OCI-LY3 (cell line): ENCODE measurements at regions not wholly inside any gene's neighbourhood (a gene's known extent, or its start where the extent isn't known, plus 50 kb on each side); places are given as distances from the start of the nearest gene placed in this dataset.

Source experiments
- H2AFZ ChIP-seq: fragments of 200-600, 300-600 bp; shearing (Covaris generic); 2 replicates; pipeline ENCODE4 v1.6.0; 2014; ENCODE audit warnings: antibody characterized with exemption, low read depth, low read length
- H3K27ac ChIP-seq: fragments of 200-600, 300-600 bp; sonication (generic); 2 replicates; pipeline ENCODE4 v1.5.1; 2014; ENCODE audit warnings: mild to moderate bottlenecking, low read length, moderate library complexity, mixed read lengths
- H3K27me3 ChIP-seq: fragments of 200-600, 300-600 bp; sonication (generic); 2 replicates; pipeline ENCODE4 v1.6.1; 2014; ENCODE audit warnings: low read depth, low read length, mixed read lengths
- H3K36me3 ChIP-seq: fragments of 200-600, 300-600 bp; sonication (generic); replicated peaks from 2 replicates; pipeline ENCODE3; 2014; ENCODE audit warnings: low read depth, low read length, mixed read lengths
- H3K4me1 ChIP-seq: fragments of 300-600, 200-600 bp; sonication (generic); 2 replicates; pipeline ENCODE4 v1.6.1; 2014; ENCODE audit warnings: low read length, mixed read lengths
- H3K4me2 ChIP-seq: fragments of 200-600, 300-600 bp; sonication (generic); 2 replicates; pipeline ENCODE4 v1.6.1; 2014; ENCODE audit warnings: low read length, mixed read lengths
- H3K4me3 ChIP-seq: fragments of 300-600, 200-600 bp; sonication (generic); 2 replicates; pipeline ENCODE4 v1.5.1; 2014; ENCODE audit warnings: antibody characterized with exemption, mild to moderate bottlenecking, low read length, moderate library complexity
- H3K79me2 ChIP-seq: fragments of 300-600, 200-600 bp; shearing (Covaris generic); 2 replicates; pipeline ENCODE4 v1.6.1; 2014; ENCODE audit warnings: mild to moderate bottlenecking, low read length, mixed read lengths
- H3K9ac ChIP-seq: fragments of 300-600, 200-600 bp; shearing (Covaris generic); 2 replicates; pipeline ENCODE4 v1.6.0; 2014; ENCODE audit warnings: mild to moderate bottlenecking, low read length, moderate library complexity
- H3K9me3 ChIP-seq: fragments of 200-600, 300-600 bp; shearing (Covaris generic); 2 replicates; pipeline ENCODE4 v1.6.1; 2014; ENCODE audit warnings: low read length, mixed read lengths; ENCODE audit not compliant: insufficient read depth
- H4K20me1 ChIP-seq: fragments of 200-600, 300-600 bp; sonication (generic); 2 replicates; pipeline ENCODE4 v1.6.1; 2016; ENCODE audit warnings: low read length, mixed read lengths; ENCODE audit not compliant: insufficient read depth
- EZH2phosphoT487 ChIP-seq: fragments of 200-600 bp; shearing (Covaris generic); IDR thresholded peaks from 2 replicates; pipeline ENCODE4 v1.6.1; 2018; ENCODE audit warnings: antibody characterized with exemption, mixed run types, low read depth
- TF ChIP-seq, protein P1 (sequence below): fragments of 200-600, 300-600 bp; sonication (generic); IDR thresholded peaks from 2 replicates; pipeline ENCODE4 v1.5.1; 2014; ENCODE audit warnings: antibody characterized with exemption, low read length, low read depth

DNA sequence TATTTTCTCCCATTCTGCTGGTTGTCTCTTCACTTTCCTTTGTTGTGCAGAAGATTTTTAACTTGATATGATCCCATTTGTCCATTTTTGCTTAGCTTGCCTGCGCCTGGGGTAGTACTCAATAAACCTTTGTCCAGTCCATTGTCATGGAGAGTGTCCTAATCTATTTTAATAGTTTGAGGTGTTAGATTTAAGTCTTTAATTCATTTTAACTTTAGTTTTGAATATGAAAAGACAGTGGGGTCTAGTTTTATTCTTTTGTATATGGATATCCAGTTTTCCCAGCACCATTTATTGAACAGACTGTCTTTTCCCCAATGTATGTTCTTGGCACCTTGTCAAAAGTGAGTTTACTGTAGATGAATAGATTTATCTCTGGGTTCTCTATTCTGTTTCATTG, 76.0 kb upstream of the ITM2A start:
- H3K27ac ChIP-seq: no peak overlapping the region
- no peaks in the 10 kb centered on the region for H3K79me2 ChIP-seq
- no peaks in the 10 kb centered on the region for H3K27me3 ChIP-seq
- H2AFZ ChIP-seq: no peak overlapping the region
- no peak for TF ChIP-seq EZH2phosphoT487
- TF ChIP-seq, protein P1, sequence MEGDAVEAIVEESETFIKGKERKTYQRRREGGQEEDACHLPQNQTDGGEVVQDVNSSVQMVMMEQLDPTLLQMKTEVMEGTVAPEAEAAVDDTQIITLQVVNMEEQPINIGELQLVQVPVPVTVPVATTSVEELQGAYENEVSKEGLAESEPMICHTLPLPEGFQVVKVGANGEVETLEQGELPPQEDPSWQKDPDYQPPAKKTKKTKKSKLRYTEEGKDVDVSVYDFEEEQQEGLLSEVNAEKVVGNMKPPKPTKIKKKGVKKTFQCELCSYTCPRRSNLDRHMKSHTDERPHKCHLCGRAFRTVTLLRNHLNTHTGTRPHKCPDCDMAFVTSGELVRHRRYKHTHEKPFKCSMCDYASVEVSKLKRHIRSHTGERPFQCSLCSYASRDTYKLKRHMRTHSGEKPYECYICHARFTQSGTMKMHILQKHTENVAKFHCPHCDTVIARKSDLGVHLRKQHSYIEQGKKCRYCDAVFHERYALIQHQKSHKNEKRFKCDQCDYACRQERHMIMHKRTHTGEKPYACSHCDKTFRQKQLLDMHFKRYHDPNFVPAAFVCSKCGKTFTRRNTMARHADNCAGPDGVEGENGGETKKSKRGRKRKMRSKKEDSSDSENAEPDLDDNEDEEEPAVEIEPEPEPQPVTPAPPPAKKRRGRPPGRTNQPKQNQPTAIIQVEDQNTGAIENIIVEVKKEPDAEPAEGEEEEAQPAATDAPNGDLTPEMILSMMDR: no peak
- no peak overlapping the region for H3K4me3 ChIP-seq
- no peak overlapping the region for H3K9ac ChIP-seq
- no peaks in the 10 kb centered on the region for H3K4me1 ChIP-seq
- no peak overlapping the region for H3K4me2 ChIP-seq
- no peaks in the 10 kb centered on the region for H3K9me3 ChIP-seq
- no peaks in the 10 kb centered on the region for H4K20me1 ChIP-seq
- no peaks in the 10 kb centered on the region for H3K36me3 ChIP-seq

DNA sequence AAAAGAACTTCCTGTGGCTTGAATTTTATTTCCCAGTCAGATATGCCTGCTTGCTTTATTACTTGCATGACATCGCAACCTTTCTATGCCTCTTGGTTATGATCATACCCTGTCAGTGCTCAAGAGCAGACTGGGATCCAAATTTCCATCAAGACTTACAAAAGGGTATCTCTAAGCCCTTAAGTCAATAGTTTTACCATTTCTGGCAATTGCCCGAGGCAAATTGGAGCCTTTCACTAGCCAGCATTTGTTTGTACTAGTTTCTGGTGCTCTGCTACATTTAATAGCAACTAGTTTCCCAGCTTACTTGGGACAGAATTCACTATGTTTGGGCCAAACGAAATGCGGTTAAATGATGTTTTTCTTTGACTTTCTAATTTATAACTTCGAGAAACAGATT, 73.2 kb upstream of the ITM2A start:
- TF ChIP-seq, protein P1: no peak
- TF ChIP-seq EZH2phosphoT487: no peak
- H3K9me3 ChIP-seq: no peaks in the 10 kb centered on the region
- no peak overlapping the region for H3K4me3 ChIP-seq
- H3K36me3 ChIP-seq: no peaks in the 10 kb centered on the region
- H3K9ac ChIP-seq: no peak overlapping the region
- H2AFZ ChIP-seq: no peak overlapping the region
- H3K27me3 ChIP-seq: no peaks in the 10 kb centered on the region
- H4K20me1 ChIP-seq: no peaks in the 10 kb centered on the region
- no peaks in the 10 kb centered on the region for H3K4me1 ChIP-seq
- H3K79me2 ChIP-seq: no peaks in the 10 kb centered on the region
- no peak overlapping the region for H3K4me2 ChIP-seq
- no peak overlapping the region for H3K27ac ChIP-seq
